Lower lobe of right lung (tissue), 2 donors: ENCODE measurements at regions not wholly inside any gene's neighbourhood (a gene's known extent, or its start where the extent isn't known, plus 50 kb on each side); places are given as distances from the start of the nearest gene placed in this dataset.

ENCODE experiments used
- ATAC-seq, 2 donors: fragments of 200-7000 bp; cut with Tn5 transposase; one replicate each; pipeline ENCODE4 v1.9.1; 2020 to 2022; ENCODE audit warnings: mild to moderate bottlenecking in 2 of 2, moderate library complexity in 2 of 2
- DNase-seq: peaks from one replicate; pipeline ENCODE4 v3.0.0-alpha.2; 2020
- H3K27ac ChIP-seq: fragments of 200-600 bp; one replicate; pipeline ENCODE4 v1.8.0; 2022
- H3K27me3 ChIP-seq: fragments of 200-600 bp; one replicate; pipeline ENCODE4 v1.8.0; 2022; ENCODE audit warnings: low read depth
- H3K36me3 ChIP-seq: fragments of 200-600 bp; one replicate; pipeline ENCODE4 v1.8.0; 2022; ENCODE audit warnings: mild to moderate bottlenecking
- H3K4me1 ChIP-seq: fragments of 200-600 bp; one replicate; pipeline ENCODE4 v1.8.0; 2022
- H3K4me3 ChIP-seq: fragments of 200-600 bp; one replicate; pipeline ENCODE4 v1.8.0; 2022; ENCODE audit warnings: mild to moderate bottlenecking
- H3K9me3 ChIP-seq: fragments of 200-600 bp; one replicate; pipeline ENCODE4 v1.8.0; 2022
- intact Hi-C: fragments of 100-400 bp; cut with DNase I; formaldehyde crosslinking; loops from one replicate; pipeline ENCODE4 v1.11.0; 2022
- TF ChIP-seq, protein P1 (sequence below): fragments of 200-600 bp; IDR thresholded peaks from one replicate; pipeline ENCODE4 v1.8.0; 2022; ENCODE audit warnings: antibody characterized with exemption, mild to moderate bottlenecking
- donor health status: DM: no; HTN: yes; CAD: no; lungs with severe emphysema.

DNA sequence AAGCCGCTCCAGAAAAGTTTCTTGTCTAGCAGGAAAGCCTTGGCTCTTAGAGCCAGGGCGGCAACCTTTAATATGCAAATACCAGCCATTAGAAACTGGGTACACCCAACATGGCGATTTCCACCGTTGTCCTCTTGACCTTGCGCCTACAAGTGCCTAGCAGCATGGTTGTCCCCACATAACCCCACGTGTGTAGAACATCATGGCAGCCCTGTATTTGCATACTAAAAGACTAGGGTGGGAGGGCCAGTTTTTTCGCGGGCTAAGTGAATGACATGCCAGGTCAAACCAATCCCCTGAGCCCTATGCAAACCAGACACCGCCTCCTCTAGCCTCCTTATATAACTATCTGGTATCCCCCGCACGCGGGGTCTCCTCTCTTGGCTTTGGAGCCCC lies 58.4 kb upstream of the FZD8 start:
- DNase-seq = no peak
- Histone ChIP-seq H3K27ac (no peak overlapping the region), H3K36me3 (no peaks in the 10 kb centered on the region), H3K9me3 (no peaks in the 10 kb centered on the region), H3K4me3 (no peak overlapping the region), H3K4me1 (no peaks in the 10 kb centered on the region), H3K27me3 (no peaks in the 10 kb centered on the region)
- TF ChIP-seq, protein P1, sequence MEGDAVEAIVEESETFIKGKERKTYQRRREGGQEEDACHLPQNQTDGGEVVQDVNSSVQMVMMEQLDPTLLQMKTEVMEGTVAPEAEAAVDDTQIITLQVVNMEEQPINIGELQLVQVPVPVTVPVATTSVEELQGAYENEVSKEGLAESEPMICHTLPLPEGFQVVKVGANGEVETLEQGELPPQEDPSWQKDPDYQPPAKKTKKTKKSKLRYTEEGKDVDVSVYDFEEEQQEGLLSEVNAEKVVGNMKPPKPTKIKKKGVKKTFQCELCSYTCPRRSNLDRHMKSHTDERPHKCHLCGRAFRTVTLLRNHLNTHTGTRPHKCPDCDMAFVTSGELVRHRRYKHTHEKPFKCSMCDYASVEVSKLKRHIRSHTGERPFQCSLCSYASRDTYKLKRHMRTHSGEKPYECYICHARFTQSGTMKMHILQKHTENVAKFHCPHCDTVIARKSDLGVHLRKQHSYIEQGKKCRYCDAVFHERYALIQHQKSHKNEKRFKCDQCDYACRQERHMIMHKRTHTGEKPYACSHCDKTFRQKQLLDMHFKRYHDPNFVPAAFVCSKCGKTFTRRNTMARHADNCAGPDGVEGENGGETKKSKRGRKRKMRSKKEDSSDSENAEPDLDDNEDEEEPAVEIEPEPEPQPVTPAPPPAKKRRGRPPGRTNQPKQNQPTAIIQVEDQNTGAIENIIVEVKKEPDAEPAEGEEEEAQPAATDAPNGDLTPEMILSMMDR = no peak
- ATAC-seq = no peak
- intact Hi-C loops = no loop called here

DNA sequence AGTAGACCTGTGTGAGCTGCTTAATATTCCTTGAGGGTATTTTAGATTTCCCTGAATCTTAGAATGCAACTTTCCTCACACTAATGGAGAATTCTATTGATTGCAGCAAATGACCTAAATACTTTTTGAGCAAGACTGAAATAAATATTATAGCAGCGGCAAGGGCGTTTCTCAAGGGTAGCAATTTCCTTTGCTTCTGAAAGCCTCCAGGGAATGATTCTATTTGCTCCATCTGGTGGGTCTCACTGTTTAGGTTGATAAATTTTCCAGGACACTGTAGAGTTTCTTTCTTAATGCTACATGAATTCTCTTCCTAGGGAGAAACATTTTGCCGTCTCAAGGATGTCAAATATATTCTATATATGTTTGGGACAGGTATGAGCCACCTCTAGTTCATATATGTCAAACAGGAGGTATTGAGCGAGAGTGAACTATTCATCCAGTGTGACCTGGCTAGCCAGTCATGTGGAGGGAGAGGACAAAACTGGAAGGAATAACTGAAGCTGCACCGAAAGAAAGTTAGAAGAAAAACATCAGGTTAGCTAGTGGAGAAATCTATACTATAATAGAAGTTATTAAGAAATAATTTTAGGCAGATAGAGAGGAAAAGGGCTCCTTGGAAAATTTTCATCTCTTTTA lies 57.9 kb upstream of the FZD8 start:
- ATAC-seq = no peak
- Histone ChIP-seq H3K9me3 (no peaks in the 10 kb centered on the region), H3K4me3 (no peak overlapping the region), H3K27me3 (no peaks in the 10 kb centered on the region), H3K36me3 (no peaks in the 10 kb centered on the region), H3K4me1 (no peaks in the 10 kb centered on the region), H3K27ac (no peak overlapping the region)
- DNase-seq = no peak
- intact Hi-C loops = no loop called here
- TF ChIP-seq, protein P1 = no peak

DNA sequence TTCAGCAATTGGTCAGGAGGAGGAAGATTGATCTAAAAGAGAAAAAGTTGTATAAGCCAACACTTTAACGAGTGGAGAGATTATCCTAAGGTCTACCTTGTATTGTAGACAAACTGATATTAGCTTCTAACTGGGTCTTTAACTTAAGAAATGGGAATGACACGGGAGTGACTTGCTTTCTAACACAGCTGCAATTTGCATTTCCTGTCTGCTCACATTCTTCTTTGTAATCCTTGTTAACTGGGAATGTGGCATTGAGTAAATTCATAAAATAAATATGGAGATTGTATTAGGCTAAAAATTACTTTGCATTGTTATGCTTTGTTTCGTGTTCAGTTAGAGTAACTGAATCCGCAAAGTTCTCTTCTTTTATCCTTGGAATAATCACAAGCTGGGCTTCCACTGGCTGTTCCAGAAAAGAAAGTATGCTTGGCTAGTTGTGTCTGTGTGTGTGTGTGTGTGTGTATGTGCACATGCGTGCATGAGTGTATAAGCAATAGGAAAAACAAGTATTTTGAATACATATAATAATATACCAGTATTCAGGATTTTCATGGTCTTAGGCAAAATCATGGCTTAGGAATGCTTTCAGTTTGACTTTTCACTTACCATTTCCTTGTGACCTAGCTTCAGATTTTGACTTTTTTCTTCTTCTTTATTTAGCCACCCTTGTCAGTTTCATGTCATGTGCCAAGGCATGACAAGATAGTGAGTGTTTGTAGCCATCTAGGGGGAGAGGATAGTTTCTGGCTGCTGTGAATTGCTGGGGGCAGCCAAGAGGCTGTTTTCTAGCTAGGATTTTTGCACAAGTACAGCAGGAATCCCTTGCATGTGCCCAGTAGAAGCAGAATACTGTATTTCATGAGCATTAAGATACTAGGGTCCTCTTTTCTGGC lies 54.5 kb upstream of the FZD8 start:
- Histone ChIP-seq H3K9me3 (no peaks in the 10 kb centered on the region), H3K36me3 (no peaks in the 10 kb centered on the region), H3K27ac (no peak overlapping the region), H3K4me1 (no peaks in the 10 kb centered on the region), H3K4me3 (no peak overlapping the region), H3K27me3 (no peaks in the 10 kb centered on the region)
- DNase-seq (no peak), ATAC-seq (no peak)
- intact Hi-C loops = no loop called here
- TF ChIP-seq, protein P1 = no peak

DNA sequence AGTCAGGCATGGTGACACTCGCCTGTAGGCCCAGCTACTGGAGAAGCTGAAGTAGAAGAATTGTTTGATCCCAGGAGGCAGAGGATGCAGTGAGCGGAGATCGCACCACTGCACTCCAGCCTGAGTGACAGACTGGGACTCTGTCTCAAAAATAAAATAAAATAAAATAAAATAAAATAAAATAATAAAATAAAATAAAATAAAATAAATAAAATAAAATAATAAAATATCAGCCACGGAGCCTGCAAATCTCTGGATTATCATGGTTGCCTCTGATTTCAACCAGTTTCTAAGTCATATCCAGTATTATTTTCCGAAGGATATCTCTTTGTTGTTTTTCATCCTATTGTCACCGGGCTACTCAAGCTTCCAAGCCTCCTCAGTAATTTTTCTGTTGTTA lies 51.7 kb upstream of the FZD8 start:
- no peak overlapping the region for H3K4me3 ChIP-seq
- ATAC-seq (no peak), DNase-seq (no peak)
- intact Hi-C loops = no loop called here
- no peak overlapping the region for H3K27ac ChIP-seq
- no peaks in the 10 kb centered on the region for H3K4me1 ChIP-seq
- TF ChIP-seq, protein P1 = no peak
- no peaks in the 10 kb centered on the region for H3K9me3 ChIP-seq
- no peaks in the 10 kb centered on the region for H3K27me3 ChIP-seq
- no peaks in the 10 kb centered on the region for H3K36me3 ChIP-seq
